ENCODE measurements at regions not wholly inside any gene's neighbourhood (a gene's known extent, or its start where the extent isn't known, plus 50 kb on each side); places are given as distances from the start of the nearest gene placed in this dataset.

DNA sequence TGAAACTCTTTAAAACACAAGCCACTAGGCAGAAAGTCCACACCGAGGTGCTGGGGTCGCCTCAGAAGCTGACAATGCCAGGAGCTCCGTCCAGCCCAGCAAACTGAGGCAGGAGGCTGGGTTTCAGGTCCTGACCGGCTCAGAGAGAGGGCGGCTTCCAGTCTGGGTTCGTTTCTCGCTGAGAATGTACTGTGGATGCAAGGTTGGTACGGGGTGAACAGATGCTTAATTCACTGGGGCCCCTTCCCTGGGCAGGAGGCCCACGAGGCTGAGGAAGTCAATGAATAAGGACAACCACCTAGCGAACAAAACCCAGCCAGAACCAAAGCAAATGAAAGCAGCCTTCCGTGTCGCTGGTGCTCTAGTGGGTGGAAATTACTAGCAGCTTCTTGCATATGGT is 142.0 kb downstream of the RTP5 start:
- no peak for TF ChIP-seq RAD21 (IDR thresholded peaks at IDR 0.05; ENCODE audit: low read depth)
- no peak for TF ChIP-seq FOXM1 (IDR thresholded peaks at IDR 0.05; ENCODE audit: borderline replicate concordance, low read depth)
- TF ChIP-seq TAF1 (IDR thresholded peaks at IDR 0.05; ENCODE audit: low read depth), result no peak
- TF ChIP-seq CEBPB (IDR thresholded peaks at IDR 0.05), result no peak
- no peak for TF ChIP-seq NFIC (IDR thresholded peaks at IDR 0.05)
- no peak for TF ChIP-seq TCF12 (IDR thresholded peaks at IDR 0.05; ENCODE audit: low read depth)
- TF ChIP-seq CREB1 (IDR thresholded peaks at IDR 0.05; ENCODE audit: low read depth), result no peak
- TF ChIP-seq MAX (IDR thresholded peaks at IDR 0.05), result no peak
- no peak for TF ChIP-seq ZBTB7A (IDR thresholded peaks at IDR 0.05; ENCODE audit: low read depth)
- no peak for TF ChIP-seq EGR1 (IDR thresholded peaks at IDR 0.05)

- TF ChIP-seq RAD21 (IDR thresholded peaks at IDR 0.05; ENCODE audit: low read depth) (no peak), CREB1 (IDR thresholded peaks at IDR 0.05; ENCODE audit: low read depth) (no peak), EGR1 (IDR thresholded peaks at IDR 0.05) (no peak), YY1 (IDR thresholded peaks at IDR 0.05; ENCODE audit: low read depth) (no peak), NFIC (IDR thresholded peaks at IDR 0.05) (no peak), TAF1 (IDR thresholded peaks at IDR 0.05; ENCODE audit: low read depth) (no peak), TEAD4 (IDR thresholded peaks at IDR 0.05) (no peak), REST (IDR thresholded peaks at IDR 0.05; ENCODE audit: low read depth) (no peak), ZBTB7A (IDR thresholded peaks at IDR 0.05; ENCODE audit: low read depth) (no peak), EP300 (IDR thresholded peaks at IDR 0.05; ENCODE audit: borderline replicate concordance) (no peak), FOXM1 (IDR thresholded peaks at IDR 0.05; ENCODE audit: borderline replicate concordance, low read depth) (no peak), MAX (IDR thresholded peaks at IDR 0.05) (no peak), CEBPB (IDR thresholded peaks at IDR 0.05) (no peak)
- TF ChIP-seq, protein P1, sequence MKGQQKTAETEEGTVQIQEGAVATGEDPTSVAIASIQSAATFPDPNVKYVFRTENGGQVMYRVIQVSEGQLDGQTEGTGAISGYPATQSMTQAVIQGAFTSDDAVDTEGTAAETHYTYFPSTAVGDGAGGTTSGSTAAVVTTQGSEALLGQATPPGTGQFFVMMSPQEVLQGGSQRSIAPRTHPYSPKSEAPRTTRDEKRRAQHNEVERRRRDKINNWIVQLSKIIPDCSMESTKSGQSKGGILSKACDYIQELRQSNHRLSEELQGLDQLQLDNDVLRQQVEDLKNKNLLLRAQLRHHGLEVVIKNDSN (IDR thresholded peaks at IDR 0.05), result no peak
Observed at GRCh38 chr2:242011991-242012764, 142.6 kb downstream of the RTP5 start.

DNA sequence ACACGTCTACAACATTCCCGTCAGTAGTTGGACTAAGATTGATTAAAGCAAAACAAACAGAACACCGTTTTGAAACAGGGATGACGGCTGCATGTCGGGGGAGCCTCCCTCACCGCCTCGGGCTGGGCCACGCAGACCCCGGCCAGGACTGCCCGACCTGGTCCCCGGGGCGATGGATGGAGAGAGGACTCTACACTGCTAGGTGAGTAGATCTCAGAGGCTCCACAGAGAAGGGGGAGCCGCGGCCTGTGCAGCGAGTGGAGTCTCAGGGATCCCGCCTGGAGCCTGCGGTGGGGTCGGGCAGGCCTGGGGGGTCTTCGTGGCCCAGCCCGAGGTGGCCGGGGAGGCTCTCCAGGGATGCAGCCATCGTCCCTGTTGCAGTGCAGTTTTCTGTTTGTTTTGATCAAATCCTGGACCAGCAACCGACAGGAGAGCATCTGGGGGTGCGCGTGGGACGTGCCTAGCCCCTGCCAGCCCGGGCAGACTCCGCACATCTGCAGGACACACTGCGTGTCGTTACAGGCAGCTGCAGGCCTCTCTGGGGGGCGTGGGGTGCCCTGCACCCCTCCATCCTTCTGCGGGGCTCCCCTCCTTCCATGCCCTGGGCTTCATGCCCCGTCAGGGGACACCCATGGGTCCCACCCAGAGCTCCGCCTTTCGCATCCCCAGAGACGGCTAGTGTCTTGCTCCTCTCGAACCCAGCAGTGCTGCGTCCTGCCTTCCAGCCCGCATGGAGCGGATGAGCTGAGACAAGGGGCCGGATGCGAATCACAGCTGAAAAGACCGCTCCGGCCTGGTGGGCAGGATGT is 143.6 kb downstream of the RTP5 start:
- TF ChIP-seq ZBTB7A (IDR thresholded peaks at IDR 0.05; ENCODE audit: low read depth) (no peak), CEBPB (IDR thresholded peaks at IDR 0.05) (no peak), RAD21 (IDR thresholded peaks at IDR 0.05; ENCODE audit: low read depth) (no peak), CREB1 (IDR thresholded peaks at IDR 0.05; ENCODE audit: low read depth) (no peak), TEAD4 (IDR thresholded peaks at IDR 0.05) (no peak), MAX (IDR thresholded peaks at IDR 0.05) (no peak), EP300 (IDR thresholded peaks at IDR 0.05; ENCODE audit: borderline replicate concordance) (no peak), NFIC (IDR thresholded peaks at IDR 0.05) (no peak)
- TF ChIP-seq, protein P1 (IDR thresholded peaks at IDR 0.05), result no peak

GRCh38 chr2:242013771-242014170 is 144.2 kb downstream of the RTP5 start:
- TF ChIP-seq CREB1 (IDR thresholded peaks at IDR 0.05; ENCODE audit: low read depth), result no peak

DNA sequence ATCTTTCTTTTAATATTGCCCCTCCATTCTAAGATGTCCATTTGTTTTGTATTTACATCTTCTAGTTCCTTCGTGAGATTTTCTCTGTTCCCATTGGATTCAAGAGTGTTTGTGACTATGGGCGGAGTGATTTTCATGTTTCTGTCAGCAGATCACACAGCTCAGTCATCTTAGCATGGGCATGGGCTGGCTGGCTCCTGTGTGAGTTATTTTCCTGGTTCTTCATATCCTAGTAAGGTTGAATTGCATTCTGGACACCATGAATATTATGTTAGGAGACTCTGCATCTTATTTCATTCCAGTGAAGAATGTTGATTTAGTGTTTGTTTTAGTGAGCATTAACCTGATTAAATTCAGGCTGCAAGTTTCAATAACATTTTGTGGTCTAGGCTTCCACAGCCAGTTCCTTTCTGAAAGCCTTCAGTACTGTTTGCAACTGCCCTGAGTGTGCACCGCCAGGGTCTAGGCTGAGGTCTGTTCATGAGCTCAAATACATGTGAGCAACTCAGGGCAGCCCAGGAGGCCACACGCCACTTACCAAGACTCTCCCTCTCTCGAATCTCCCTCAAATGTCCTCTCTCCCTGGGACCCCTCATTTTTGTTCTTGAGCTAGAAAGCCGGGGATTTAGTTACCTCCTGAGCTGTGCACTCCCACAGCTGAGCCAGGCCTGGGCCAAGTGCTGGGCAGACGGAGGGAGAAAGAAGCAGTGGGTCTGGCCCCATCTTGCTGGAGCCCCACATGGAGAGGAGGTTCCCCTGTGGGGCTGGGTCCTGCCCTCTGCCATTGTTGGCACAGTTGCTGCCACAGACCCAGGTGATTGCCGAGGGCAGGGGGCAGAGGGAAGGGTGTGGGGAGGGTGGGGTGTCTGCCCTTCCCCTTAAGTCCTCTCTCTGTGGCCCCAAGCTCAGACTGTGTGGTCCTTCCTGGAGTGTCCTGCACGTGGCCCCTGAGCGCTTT is 145.9 kb downstream of the RTP5 start:
- TF ChIP-seq MAX (IDR thresholded peaks at IDR 0.05) (no peak), TEAD4 (IDR thresholded peaks at IDR 0.05) (no peak), CEBPB (IDR thresholded peaks at IDR 0.05) (no peak), YY1 (IDR thresholded peaks at IDR 0.05; ENCODE audit: low read depth) (no peak), RAD21 (IDR thresholded peaks at IDR 0.05; ENCODE audit: low read depth) (no peak), TCF12 (IDR thresholded peaks at IDR 0.05; ENCODE audit: low read depth) (no peak), TAF1 (IDR thresholded peaks at IDR 0.05; ENCODE audit: low read depth) (no peak), NFIC (IDR thresholded peaks at IDR 0.05) (no peak), REST (IDR thresholded peaks at IDR 0.05; ENCODE audit: low read depth) (no peak)
- TF ChIP-seq, protein P1 (IDR thresholded peaks at IDR 0.05), result no peak

Data from Ishikawa (cell line).